CD4-positive, alpha-beta T cell (primary cell): ENCODE measurements at regions not wholly inside any gene's neighbourhood (a gene's known extent, or its start where the extent isn't known, plus 50 kb on each side); places are given as distances from the start of the nearest gene placed in this dataset.

ENCODE experiments used
- ATAC-seq: fragments of 200-7000 bp; cut with Tn5 transposase; one replicate; pipeline ENCODE4 v1.10.0; 2022; ENCODE audit warnings: mild to moderate bottlenecking; ENCODE audit not compliant: poor library complexity
- CTCF ChIA-PET: fragments of 350-600 bp; sonication (Branson Sonifier 250); formaldehyde crosslinking; loops from one replicate; lab custom pipeline; 2021; ENCODE audit warnings: antibody characterized with exemption, inconsistent platforms; lab: Charles Lee
- POLR2A ChIA-PET: fragments of 350-600 bp; sonication (Branson Sonifier 250); formaldehyde crosslinking; loops from one replicate; lab custom pipeline; 2021; ENCODE audit warnings: antibody characterized with exemption, inconsistent platforms; lab: Charles Lee
- DNase-seq, 14 experiments: peaks; one replicate each; pipeline ENCODE4 v3.0.0-alpha.2; 2013 to 2020; ENCODE audit warnings: mixed read lengths in 2 of 14
- H3K27ac ChIP-seq, 2 donors: one replicate each; pipeline versions ENCODE4 v1.5.1 to v1.7.0; 2013; ENCODE audit warnings: low read length in 2 of 2, low read depth in 1 of 2, mild to moderate bottlenecking in 1 of 2
- H3K27me3 ChIP-seq, 2 experiments: 1 replicate in 1 of 2; 2 replicates in 1 of 2; pipeline versions ENCODE4 v1.6.1 to v1.7.0; 2013; ENCODE audit warnings: low read length in 2 of 2, control low read depth in 1 of 2, mild to moderate bottlenecking in 1 of 2, moderate library complexity in 1 of 2; ENCODE audit not compliant: insufficient read depth in 2 of 2, control insufficient read depth in 1 of 2
- H3K36me3 ChIP-seq: one replicate; pipeline ENCODE4 v1.6.1; 2013; ENCODE audit warnings: low read length, control low read depth; ENCODE audit not compliant: insufficient read depth
- H3K4me1 ChIP-seq: one replicate; pipeline ENCODE4 v1.6.1; 2013; ENCODE audit warnings: low read length, control low read depth; ENCODE audit not compliant: insufficient read depth
- H3K4me3 ChIP-seq: one replicate; pipeline ENCODE4 v1.5.1; 2013; ENCODE audit warnings: mild to moderate bottlenecking, low read length, moderate library complexity
- H3K9me3 ChIP-seq, 2 experiments: 1 replicate in 1 of 2; 2 replicates in 1 of 2; pipeline versions ENCODE4 v1.6.1 to v1.7.0; 2013; ENCODE audit warnings: low read length in 2 of 2, mild to moderate bottlenecking in 2 of 2, control low read depth in 1 of 2, moderate library complexity in 1 of 2; ENCODE audit not compliant: control insufficient read depth in 1 of 2, insufficient read depth in 1 of 2
- H3K27ac Mint-ChIP-seq: one replicate; pipeline ENCODE4 v1.8.0; 2020; ENCODE audit warnings: mixed read lengths
- H3K27me3 Mint-ChIP-seq: one replicate; pipeline ENCODE4 v1.8.0; 2021; ENCODE audit warnings: mixed read lengths
- H3K36me3 Mint-ChIP-seq: one replicate; pipeline ENCODE4 v1.8.0; 2021; ENCODE audit warnings: low read depth, mixed read lengths
- H3K4me1 Mint-ChIP-seq: one replicate; pipeline ENCODE4 v1.8.0; 2021; ENCODE audit warnings: low read depth, mixed read lengths
- H3K4me3 Mint-ChIP-seq: one replicate; pipeline ENCODE4 v1.8.0; 2020; ENCODE audit warnings: mild to moderate bottlenecking, mixed read lengths
- H3K9me3 Mint-ChIP-seq: one replicate; pipeline ENCODE4 v1.8.0; 2020; ENCODE audit warnings: mixed read lengths
- intact Hi-C, 2 experiments: fragments of 100-400 bp; cut with DNase I in 1 of 2; cut with micrococcal nuclease in 1 of 2; formaldehyde crosslinking; loops; one replicate each; pipeline versions ENCODE4 v1.15.1 to v1.9.0; 2023 to 2025; cut with DNase I, micrococcal nuclease
- TF ChIP-seq, protein P1 (sequence below): fragments of 200-600 bp; IDR thresholded peaks from one replicate; pipeline ENCODE4 v1.8.0; 2022; ENCODE audit warnings: antibody characterized with exemption, mild to moderate bottlenecking

DNA sequence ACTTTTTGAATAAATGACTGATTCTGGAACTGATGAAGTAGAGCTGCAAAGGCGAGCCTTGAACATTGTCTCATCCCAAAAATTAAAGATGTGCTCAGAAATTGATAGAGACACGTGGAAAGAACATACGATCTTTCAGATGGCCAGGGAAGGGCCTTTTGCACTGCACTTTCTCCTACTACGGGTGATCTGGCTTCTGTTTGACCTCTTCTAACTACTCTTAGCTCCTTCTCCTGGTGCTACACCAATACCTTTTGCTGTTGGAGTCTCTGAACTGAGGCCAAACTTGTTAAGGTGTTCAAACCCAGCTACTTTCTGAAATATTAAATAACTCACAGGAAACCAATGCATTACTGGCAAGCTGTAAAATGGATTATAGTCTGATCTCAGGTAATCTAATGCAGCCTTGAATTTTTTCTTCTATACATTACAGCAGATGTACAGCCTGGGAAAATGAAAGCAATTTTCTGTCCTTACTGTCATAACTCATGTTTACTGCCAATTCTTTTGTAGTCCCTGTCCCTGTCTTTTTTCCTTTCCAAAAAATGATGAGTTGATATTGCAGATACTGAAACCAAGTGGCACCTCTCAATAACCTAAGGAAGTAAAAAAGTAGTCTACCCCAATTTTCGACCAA lies 1086.1 kb upstream of the CNTN5 start:
- Histone ChIP-seq H3K4me3 (no peak overlapping the region), H3K36me3 (no peaks in the 10 kb centered on the region), H3K27me3 (no peaks in the 10 kb centered on the region), H3K9me3 (no peaks in the 10 kb centered on the region), H3K27ac (no peak overlapping the region), H3K4me1 (no peaks in the 10 kb centered on the region)
- TF ChIP-seq, protein P1, sequence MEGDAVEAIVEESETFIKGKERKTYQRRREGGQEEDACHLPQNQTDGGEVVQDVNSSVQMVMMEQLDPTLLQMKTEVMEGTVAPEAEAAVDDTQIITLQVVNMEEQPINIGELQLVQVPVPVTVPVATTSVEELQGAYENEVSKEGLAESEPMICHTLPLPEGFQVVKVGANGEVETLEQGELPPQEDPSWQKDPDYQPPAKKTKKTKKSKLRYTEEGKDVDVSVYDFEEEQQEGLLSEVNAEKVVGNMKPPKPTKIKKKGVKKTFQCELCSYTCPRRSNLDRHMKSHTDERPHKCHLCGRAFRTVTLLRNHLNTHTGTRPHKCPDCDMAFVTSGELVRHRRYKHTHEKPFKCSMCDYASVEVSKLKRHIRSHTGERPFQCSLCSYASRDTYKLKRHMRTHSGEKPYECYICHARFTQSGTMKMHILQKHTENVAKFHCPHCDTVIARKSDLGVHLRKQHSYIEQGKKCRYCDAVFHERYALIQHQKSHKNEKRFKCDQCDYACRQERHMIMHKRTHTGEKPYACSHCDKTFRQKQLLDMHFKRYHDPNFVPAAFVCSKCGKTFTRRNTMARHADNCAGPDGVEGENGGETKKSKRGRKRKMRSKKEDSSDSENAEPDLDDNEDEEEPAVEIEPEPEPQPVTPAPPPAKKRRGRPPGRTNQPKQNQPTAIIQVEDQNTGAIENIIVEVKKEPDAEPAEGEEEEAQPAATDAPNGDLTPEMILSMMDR, result no peak
- peaks cover 8% of the 10 kb centered on the region for H3K9me3 Mint-ChIP-seq
- H3K27ac Mint-ChIP-seq, result no peak overlapping the region
- POLR2A ChIA-PET, result interaction anchor here (0.6 kb wide), 1 partner anchor 88 kb away, joined by 3 read pairs; no protein-coding TSS in a partner anchor
- H3K4me3 Mint-ChIP-seq, result no peak overlapping the region
- H3K36me3 Mint-ChIP-seq, result no peaks in the 10 kb centered on the region
- ATAC-seq (no peak), DNase-seq (no peak)
- H3K4me1 Mint-ChIP-seq, result no peaks in the 10 kb centered on the region
- no peaks in the 10 kb centered on the region for H3K27me3 Mint-ChIP-seq
- intact Hi-C loops, result no loop called here
- CTCF ChIA-PET, result no interaction called here

DNA sequence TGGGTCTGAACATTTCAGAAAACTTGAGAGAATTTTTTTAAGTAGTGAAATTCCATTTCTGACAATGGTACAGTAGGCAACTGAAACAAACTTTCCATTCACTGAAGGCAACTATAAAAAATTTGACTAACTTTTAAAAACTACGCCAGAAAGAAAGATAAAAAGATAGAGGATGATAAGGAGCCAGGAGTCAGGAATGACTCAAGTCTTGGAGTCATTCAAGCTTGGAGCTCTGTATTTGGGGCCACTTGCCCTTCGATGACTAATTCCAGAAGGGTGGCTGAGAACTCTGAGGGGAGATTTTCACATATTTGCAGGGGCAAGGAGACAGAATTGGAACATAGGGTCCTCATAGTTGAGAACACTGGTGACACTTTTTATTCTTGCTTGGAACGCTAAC lies 1083.2 kb upstream of the CNTN5 start:
- H3K4me3 ChIP-seq, result no peak overlapping the region
- CTCF ChIA-PET, result no interaction called here
- no peaks in the 10 kb centered on the region for H3K9me3 ChIP-seq
- H3K36me3 Mint-ChIP-seq, result no peaks in the 10 kb centered on the region
- intact Hi-C loops, result no loop called here
- H3K27ac ChIP-seq, result no peak overlapping the region
- ATAC-seq (no peak), DNase-seq (no peak)
- H3K36me3 ChIP-seq, result no peaks in the 10 kb centered on the region
- H3K9me3 Mint-ChIP-seq, result peaks cover 10% of the 10 kb centered on the region
- POLR2A ChIA-PET, result no interaction called here
- H3K27ac Mint-ChIP-seq, result no peak overlapping the region
- no peaks in the 10 kb centered on the region for H3K4me1 ChIP-seq
- TF ChIP-seq, protein P1, result no peak
- H3K4me3 Mint-ChIP-seq, result no peak overlapping the region
- no peaks in the 10 kb centered on the region for H3K4me1 Mint-ChIP-seq
- no peaks in the 10 kb centered on the region for H3K27me3 ChIP-seq
- no peaks in the 10 kb centered on the region for H3K27me3 Mint-ChIP-seq

DNA sequence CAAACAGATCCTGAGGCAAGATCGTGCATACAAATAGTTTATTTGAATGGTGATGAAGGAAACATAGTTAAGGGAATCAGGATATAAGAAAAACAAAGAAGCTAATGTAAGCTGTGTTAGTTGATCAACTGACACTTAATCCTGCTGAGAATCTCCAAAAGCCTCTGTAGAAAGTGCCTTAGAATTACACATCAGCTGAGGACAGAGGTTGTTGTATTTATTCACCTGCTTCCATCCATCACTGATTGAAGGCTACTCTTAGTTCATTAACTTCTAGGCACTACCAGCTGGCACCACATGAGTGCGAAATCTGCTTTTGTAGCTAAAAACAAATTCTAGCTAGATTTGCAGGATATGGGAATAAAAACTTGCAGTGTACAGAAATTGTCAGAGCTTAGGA lies 1082.0 kb upstream of the CNTN5 start:
- intact Hi-C loops, result no loop called here
- Histone ChIP-seq H3K4me3 (no peak overlapping the region), H3K9me3 (no peaks in the 10 kb centered on the region), H3K27me3 (no peaks in the 10 kb centered on the region), H3K36me3 (no peaks in the 10 kb centered on the region), H3K27ac (no peak overlapping the region), H3K4me1 (no peaks in the 10 kb centered on the region)
- no peak for DNase-seq
- Mint-ChIP-seq H3K9me3 (peaks cover 10% of the 10 kb centered on the region), H3K36me3 (no peaks in the 10 kb centered on the region), H3K27ac (no peak overlapping the region), H3K4me3 (no peak overlapping the region), H3K4me1 (no peaks in the 10 kb centered on the region), H3K27me3 (no peaks in the 10 kb centered on the region)
- POLR2A ChIA-PET, result no interaction called here
- CTCF ChIA-PET, result no interaction called here
- ATAC-seq, result no peak
- TF ChIP-seq, protein P1, result no peak
